Activated T-helper 2 cell treated with anti-CD3 and anti-CD28 coated beads, Interferon-gamma antibody, Interleukin-2, Interleukin-4, amounts not matched to agents 10 μg/mL and 5 μg/mL and 100 μg/mL, durations not matched to agents 14 hours and 24 hours and 36 hours (primary cell): ENCODE measurements at regions not wholly inside any gene's neighbourhood (a gene's known extent, or its start where the extent isn't known, plus 50 kb on each side); places are given as distances from the start of the nearest gene placed in this dataset.

Experiments
- DNase-seq: peaks from one replicate; pipeline ENCODE4 v3.0.0; 2021; ENCODE audit warnings: low spot score
- H3K27ac Mint-ChIP-seq: one replicate; pipeline ENCODE4 v1.8.0; 2021; ENCODE audit warnings: mixed read lengths
- H3K27me3 Mint-ChIP-seq: one replicate; pipeline ENCODE4 v1.8.0; 2021; ENCODE audit warnings: low read depth, mixed read lengths
- H3K36me3 Mint-ChIP-seq: one replicate; pipeline ENCODE4 v1.8.0; 2021; ENCODE audit warnings: low read depth, mixed read lengths
- H3K4me1 Mint-ChIP-seq: one replicate; pipeline ENCODE4 v1.8.0; 2021; ENCODE audit warnings: low read depth, mixed read lengths
- H3K4me3 Mint-ChIP-seq: one replicate; pipeline ENCODE4 v1.8.0; 2021; ENCODE audit warnings: low read depth, mild to moderate bottlenecking, moderate library complexity, mixed read lengths
- H3K9me3 Mint-ChIP-seq: one replicate; pipeline ENCODE4 v1.8.0; 2021; ENCODE audit warnings: mixed read lengths
- intact Hi-C: fragments of 100-400 bp; cut with micrococcal nuclease; formaldehyde crosslinking; loops from one replicate; pipeline ENCODE4 v1.15.1; 2023

DNA sequence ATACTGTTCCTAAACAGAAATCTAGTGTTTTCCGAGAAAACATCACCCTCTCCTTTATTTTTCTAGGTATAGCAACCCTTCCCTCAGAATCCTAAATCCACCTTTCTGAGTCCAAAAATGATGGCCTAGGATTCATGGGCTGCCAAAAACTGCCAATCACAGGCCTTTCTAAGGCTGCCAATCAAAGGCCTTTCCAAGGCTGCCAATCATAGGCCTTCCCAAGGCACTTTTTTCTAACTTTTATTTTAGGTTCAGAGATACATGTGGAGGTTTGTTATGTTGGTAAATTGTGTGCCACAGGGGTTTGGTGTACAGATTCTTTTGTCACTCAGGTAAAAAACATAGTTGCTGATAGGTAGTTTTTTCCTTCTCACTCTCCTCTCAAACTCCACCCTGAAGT is 673.7 kb downstream of the FAT4 start:
- H3K4me3 Mint-ChIP-seq, result no peak overlapping the region
- no peaks in the 10 kb centered on the region for H3K36me3 Mint-ChIP-seq
- H3K4me1 Mint-ChIP-seq, result no peaks in the 10 kb centered on the region
- H3K27me3 Mint-ChIP-seq, result no peaks in the 10 kb centered on the region
- intact Hi-C loops, result no loop called here
- DNase-seq, result no peak
- no peak overlapping the region for H3K27ac Mint-ChIP-seq
- H3K9me3 Mint-ChIP-seq, result peaks cover 4% of the 10 kb centered on the region

GRCh38 chr4:125991398-125991797 is 676.6 kb downstream of the FAT4 start:
- Mint-ChIP-seq H3K27ac (no peak overlapping the region), H3K4me3 (no peak overlapping the region), H3K27me3 (no peaks in the 10 kb centered on the region), H3K9me3 (peaks cover 4% of the 10 kb centered on the region), H3K4me1 (no peaks in the 10 kb centered on the region), H3K36me3 (no peaks in the 10 kb centered on the region)
- DNase-seq, result no peak
- intact Hi-C loops, result no loop called here

DNA sequence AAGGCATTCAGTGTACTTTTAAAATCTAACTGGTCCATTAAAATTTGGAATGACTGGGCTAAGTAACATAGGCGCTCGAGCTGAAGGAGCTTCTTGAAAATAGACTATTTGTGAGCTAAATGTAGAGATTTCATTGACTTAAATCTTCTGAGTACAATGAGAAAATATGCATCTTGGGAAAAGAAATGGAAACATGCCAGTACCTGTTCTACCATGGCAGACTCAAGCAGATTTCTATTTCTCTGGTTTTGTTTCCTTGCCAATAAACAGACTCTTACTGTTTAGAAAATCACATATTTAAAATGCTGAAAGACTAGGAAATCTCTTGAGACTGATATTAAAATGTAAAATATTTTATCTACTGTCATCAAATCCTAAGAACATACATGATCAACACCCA is 678.1 kb downstream of the FAT4 start:
- Mint-ChIP-seq H3K4me1 (no peaks in the 10 kb centered on the region), H3K27me3 (no peaks in the 10 kb centered on the region), H3K9me3 (no peaks in the 10 kb centered on the region), H3K36me3 (no peaks in the 10 kb centered on the region), H3K4me3 (no peak overlapping the region), H3K27ac (no peak overlapping the region)
- intact Hi-C loops, result no loop called here
- no peak for DNase-seq

GRCh38 chr4:125994024-125994423 is 679.3 kb downstream of the FAT4 start:
- H3K9me3 Mint-ChIP-seq, result no peaks in the 10 kb centered on the region
- H3K27me3 Mint-ChIP-seq, result no peaks in the 10 kb centered on the region
- no peak for DNase-seq
- no peak overlapping the region for H3K27ac Mint-ChIP-seq
- no peak overlapping the region for H3K4me3 Mint-ChIP-seq
- H3K36me3 Mint-ChIP-seq, result no peaks in the 10 kb centered on the region
- H3K4me1 Mint-ChIP-seq, result no peaks in the 10 kb centered on the region
- intact Hi-C loops, result no loop called here

- intact Hi-C loops, result no loop called here
- Mint-ChIP-seq H3K4me3 (no peak overlapping the region), H3K4me1 (no peaks in the 10 kb centered on the region), H3K36me3 (no peaks in the 10 kb centered on the region), H3K9me3 (no peaks in the 10 kb centered on the region), H3K27me3 (no peaks in the 10 kb centered on the region), H3K27ac (no peak overlapping the region)
- DNase-seq, result no peak
Observed at GRCh38 chr4:125994430-125994829, 679.7 kb downstream of the FAT4 start.

GRCh38 chr4:126004941-126005340 is 690.2 kb downstream of the FAT4 start:
- Mint-ChIP-seq H3K27me3 (no peaks in the 10 kb centered on the region), H3K4me1 (no peaks in the 10 kb centered on the region), H3K27ac (no peak overlapping the region), H3K9me3 (peaks cover 8% of the 10 kb centered on the region), H3K4me3 (no peak overlapping the region), H3K36me3 (no peaks in the 10 kb centered on the region)
- intact Hi-C loops, result no loop called here
- no peak for DNase-seq

GRCh38 chr4:126007142-126007541 is 692.4 kb downstream of the FAT4 start:
- intact Hi-C loops, result no loop called here
- Mint-ChIP-seq H3K36me3 (no peaks in the 10 kb centered on the region), H3K4me3 (no peak overlapping the region), H3K27ac (no peak overlapping the region), H3K27me3 (no peaks in the 10 kb centered on the region), H3K9me3 (peaks cover 13% of the 10 kb centered on the region), H3K4me1 (no peaks in the 10 kb centered on the region)
- no peak for DNase-seq

- no peak for DNase-seq
- intact Hi-C loops, result no loop called here
- H3K27ac Mint-ChIP-seq, result no peak overlapping the region
- H3K9me3 Mint-ChIP-seq, result peaks cover 21% of the 10 kb centered on the region
- no peaks in the 10 kb centered on the region for H3K27me3 Mint-ChIP-seq
- H3K4me3 Mint-ChIP-seq, result no peak overlapping the region
- no peaks in the 10 kb centered on the region for H3K36me3 Mint-ChIP-seq
- no peaks in the 10 kb centered on the region for H3K4me1 Mint-ChIP-seq
Observed at GRCh38 chr4:126012691-126013290, 698.0 kb downstream of the FAT4 start.

DNA sequence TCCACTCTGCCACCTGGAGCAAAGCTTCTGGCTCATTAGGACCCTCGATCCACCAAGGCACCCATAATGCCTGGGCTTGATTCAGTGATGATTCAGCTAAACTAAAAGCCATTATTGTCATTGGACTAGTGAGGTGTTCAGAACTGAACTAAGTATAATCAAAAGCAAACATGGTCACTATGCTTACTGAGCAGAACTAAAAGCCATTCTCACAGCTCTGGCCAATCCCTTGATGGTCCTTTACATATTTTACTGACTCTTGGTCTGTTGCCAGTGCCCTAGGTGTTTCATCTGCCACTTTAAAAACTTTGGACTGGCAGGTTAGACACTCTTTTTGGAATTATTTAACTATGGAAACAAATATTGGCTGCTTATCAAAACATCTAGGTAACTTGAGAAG is 703.5 kb downstream of the FAT4 start:
- intact Hi-C loops, result no loop called here
- H3K27ac Mint-ChIP-seq, result no peak overlapping the region
- H3K36me3 Mint-ChIP-seq, result no peaks in the 10 kb centered on the region
- no peaks in the 10 kb centered on the region for H3K4me1 Mint-ChIP-seq
- no peak for DNase-seq
- H3K4me3 Mint-ChIP-seq, result no peak overlapping the region
- H3K9me3 Mint-ChIP-seq, result peaks cover 9% of the 10 kb centered on the region
- no peaks in the 10 kb centered on the region for H3K27me3 Mint-ChIP-seq

DNA sequence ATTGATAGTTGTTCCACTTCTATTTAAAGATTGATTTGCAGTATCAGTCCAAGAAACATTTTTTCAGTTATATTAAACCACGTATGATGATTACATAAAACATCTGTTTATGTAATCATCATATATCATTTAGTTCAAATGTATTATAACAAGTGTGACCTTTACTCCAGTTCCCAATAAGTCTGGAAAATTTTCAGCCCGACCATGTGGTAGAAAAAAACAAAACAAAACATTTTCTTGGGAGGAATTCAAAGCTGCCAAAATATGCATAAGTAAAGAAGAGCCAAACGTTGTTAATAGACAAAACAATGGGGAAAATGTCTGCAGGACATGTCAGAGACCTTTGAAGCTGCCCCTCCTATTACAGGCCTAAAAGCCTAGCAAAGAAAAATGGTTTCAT is 709.1 kb downstream of the FAT4 start:
- Mint-ChIP-seq H3K9me3 (peaks cover 3% of the 10 kb centered on the region), H3K27me3 (no peaks in the 10 kb centered on the region), H3K4me3 (no peak overlapping the region), H3K27ac (no peak overlapping the region), H3K4me1 (no peaks in the 10 kb centered on the region), H3K36me3 (no peaks in the 10 kb centered on the region)
- intact Hi-C loops, result no loop called here
- no peak for DNase-seq

- no peak overlapping the region for H3K4me3 Mint-ChIP-seq
- no peaks in the 10 kb centered on the region for H3K36me3 Mint-ChIP-seq
- no peaks in the 10 kb centered on the region for H3K4me1 Mint-ChIP-seq
- H3K9me3 Mint-ChIP-seq, result peaks cover 2% of the 10 kb centered on the region
- H3K27ac Mint-ChIP-seq, result no peak overlapping the region
- intact Hi-C loops, result no loop called here
- no peak for DNase-seq
- H3K27me3 Mint-ChIP-seq, result no peaks in the 10 kb centered on the region
Observed at GRCh38 chr4:126027601-126028000, 712.8 kb downstream of the FAT4 start.

- H3K27me3 Mint-ChIP-seq, result no peaks in the 10 kb centered on the region
- H3K4me3 Mint-ChIP-seq, result no peak overlapping the region
- DNase-seq, result no peak
- no peak overlapping the region for H3K27ac Mint-ChIP-seq
- peaks cover 9% of the 10 kb centered on the region for H3K9me3 Mint-ChIP-seq
- no peaks in the 10 kb centered on the region for H3K4me1 Mint-ChIP-seq
- H3K36me3 Mint-ChIP-seq, result no peaks in the 10 kb centered on the region
- intact Hi-C loops, result no loop called here
Observed at GRCh38 chr4:126028876-126029275, 714.1 kb downstream of the FAT4 start.

DNA sequence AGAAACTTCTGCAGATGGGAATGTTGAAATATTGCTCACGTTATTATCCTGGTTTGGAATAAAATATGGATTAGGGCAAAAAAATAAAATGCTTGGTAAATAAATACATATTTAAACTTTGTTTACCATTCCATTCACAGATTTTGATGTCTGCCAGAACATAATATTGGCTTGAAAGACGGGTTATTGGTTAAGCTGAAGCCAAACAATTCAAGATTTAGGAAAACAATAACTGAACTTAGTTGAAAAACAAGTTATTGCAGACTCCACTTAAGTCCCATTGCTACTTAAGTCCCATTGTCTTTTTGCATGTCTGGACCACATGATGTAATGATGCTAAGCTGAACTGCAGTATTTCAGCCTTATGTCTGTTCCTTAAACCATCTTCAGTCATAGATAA is 722.5 kb downstream of the FAT4 start:
- peaks cover 12% of the 10 kb centered on the region for H3K9me3 Mint-ChIP-seq
- DNase-seq, result no peak
- no peak overlapping the region for H3K4me3 Mint-ChIP-seq
- H3K36me3 Mint-ChIP-seq, result no peaks in the 10 kb centered on the region
- H3K4me1 Mint-ChIP-seq, result no peaks in the 10 kb centered on the region
- H3K27me3 Mint-ChIP-seq, result no peaks in the 10 kb centered on the region
- no peak overlapping the region for H3K27ac Mint-ChIP-seq
- intact Hi-C loops, result no loop called here

GRCh38 chr4:126038502-126039144 is 723.9 kb downstream of the FAT4 start:
- no peaks in the 10 kb centered on the region for H3K4me1 Mint-ChIP-seq
- H3K36me3 Mint-ChIP-seq, result no peaks in the 10 kb centered on the region
- H3K27me3 Mint-ChIP-seq, result no peaks in the 10 kb centered on the region
- no peak for DNase-seq
- no peak overlapping the region for H3K4me3 Mint-ChIP-seq
- intact Hi-C loops, result no loop called here
- H3K9me3 Mint-ChIP-seq, result peaks cover 3% of the 10 kb centered on the region
- H3K27ac Mint-ChIP-seq, result no peak overlapping the region
